HTR-8/SVneo (cell line): ENCODE measurements at regions not wholly inside any gene's neighbourhood (a gene's known extent, or its start where the extent isn't known, plus 50 kb on each side); places are given as distances from the start of the nearest gene placed in this dataset.
"Not testable (repeated sequence)": the region's sequence is repeated elsewhere in the genome, so short reads cannot be mapped to it uniquely, and the experiment has no call there.

Source experiments
- DNase-seq: peaks from one replicate; pipeline ENCODE4 v3.0.0; 2011; ENCODE audit warnings: low spot score, mixed read lengths; ENCODE audit not compliant: insufficient read length
- FAIRE-seq: peaks from 2 replicates; lab custom pipeline; 2011; peaks lifted over from hg19 to GRCh38; lab: Jason Lieb, UNC

GRCh38 chrX:131693359-131693758, 149.5 kb downstream of the OR13H1 start:
- no peak for FAIRE-seq

GRCh38 chrX:131696989-131697388, 153.1 kb downstream of the OR13H1 start:
- not testable (repeated sequence) for FAIRE-seq, DNase-seq

More at GRCh38 chrX:131693359-131693758, 149.5 kb downstream of the OR13H1 start:
- DNase-seq, result no peak

- DNase-seq (no peak), FAIRE-seq (no peak)
Measured at GRCh38 chrX:131703646-131704045, 159.8 kb downstream of the OR13H1 start.

- DNase-seq (peak; percentile 10), FAIRE-seq (no peak)
Measured at GRCh38 chrX:131704136-131704695, 160.3 kb downstream of the OR13H1 start.

- DNase-seq, result no peak
Measured at GRCh38 chrX:131709553-131709952, 165.7 kb downstream of the OR13H1 start.

GRCh38 chrX:131711478-131711867, 167.6 kb downstream of the OR13H1 start:
- no peak for FAIRE-seq
- DNase-seq, result no peak

More at GRCh38 chrX:131709553-131709952, 165.7 kb downstream of the OR13H1 start:
- no peak for FAIRE-seq

- DNase-seq, result no peak
- no peak for FAIRE-seq
Measured at GRCh38 chrX:131723646-131724045, 179.8 kb downstream of the OR13H1 start.

GRCh38 chrX:131724292-131724691, 180.4 kb downstream of the OR13H1 start:
- DNase-seq (no peak), FAIRE-seq (no peak)

- FAIRE-seq (no peak), DNase-seq (no peak)
Measured at GRCh38 chrX:131725001-131725654, 181.3 kb downstream of the OR13H1 start.

- DNase-seq (no peak), FAIRE-seq (no peak)
Measured at GRCh38 chrX:131727778-131728177, 183.9 kb downstream of the OR13H1 start.

- FAIRE-seq (no peak), DNase-seq (no peak)
Measured at GRCh38 chrX:131728295-131729145, 184.6 kb downstream of the OR13H1 start.

GRCh38 chrX:131729295-131729694, 185.4 kb downstream of the OR13H1 start:
- DNase-seq (no peak), FAIRE-seq (no peak)

GRCh38 chrX:131734621-131735020, 190.7 kb downstream of the OR13H1 start:
- DNase-seq (no peak), FAIRE-seq (no peak)

GRCh38 chrX:131735127-131735526, 191.3 kb downstream of the OR13H1 start:
- DNase-seq, result no peak
- no peak for FAIRE-seq

- DNase-seq (no peak), FAIRE-seq (no peak)
Measured at GRCh38 chrX:131739823-131740222, 195.9 kb downstream of the OR13H1 start.

- DNase-seq (no peak), FAIRE-seq (no peak)
Measured at GRCh38 chrX:131741103-131741581, 197.3 kb downstream of the OR13H1 start.

GRCh38 chrX:131745942-131746489, 202.1 kb downstream of the OR13H1 start:
- no peak for FAIRE-seq
- no peak for DNase-seq

GRCh38 chrX:131746491-131746968, 202.7 kb downstream of the OR13H1 start:
- DNase-seq, result peak; percentile 14
- FAIRE-seq, result no peak

GRCh38 chrX:131747173-131747572, 203.3 kb downstream of the OR13H1 start:
- no peak for FAIRE-seq
- DNase-seq, result no peak

- FAIRE-seq (no peak), DNase-seq (no peak)
Measured at GRCh38 chrX:131752493-131753198, 208.8 kb downstream of the OR13H1 start.
